ENCODE measurements at regions not wholly inside any gene's neighbourhood (a gene's known extent, or its start where the extent isn't known, plus 50 kb on each side); places are given as distances from the start of the nearest gene placed in this dataset.
A peak's percentile ranks its signal among the peaks of the same experiment; 100 is the strongest.

GRCh38 chr2:62447411-62447810, 58.6 kb downstream of the TMEM17 start:
- DNase-seq, result no peak

GRCh38 chr2:62446491-62446890, 59.5 kb downstream of the TMEM17 start:
- no peak for DNase-seq

GRCh38 chr2:62443886-62444285, 62.1 kb downstream of the TMEM17 start:
- DNase-seq, result no peak

GRCh38 chr2:62443471-62443870, 62.5 kb downstream of the TMEM17 start:
- DNase-seq, result no peak

GRCh38 chr2:62441824-62442223, 64.2 kb downstream of the TMEM17 start:
- no peak for DNase-seq

GRCh38 chr2:62441421-62441820, 64.6 kb downstream of the TMEM17 start:
- no peak for DNase-seq

- DNase-seq, result no peak
Measured at GRCh38 chr2:62440281-62440946, 65.6 kb downstream of the TMEM17 start.

GRCh38 chr2:62439425-62439824, 66.6 kb downstream of the TMEM17 start:
- no peak for DNase-seq

GRCh38 chr2:62437785-62438184, 68.2 kb downstream of the TMEM17 start:
- DNase-seq, result no peak

GRCh38 chr2:62435720-62436119, 70.3 kb downstream of the TMEM17 start:
- no peak for DNase-seq

- no peak for DNase-seq
Measured at GRCh38 chr2:62432407-62432806, 73.6 kb downstream of the TMEM17 start.

GRCh38 chr2:62431512-62431911, 74.5 kb downstream of the TMEM17 start:
- DNase-seq, result no peak

- DNase-seq, result no peak
Measured at GRCh38 chr2:62430146-62430545, 75.8 kb downstream of the TMEM17 start.

- no peak for DNase-seq
Measured at GRCh38 chr2:62427146-62427545, 78.8 kb downstream of the TMEM17 start.

GRCh38 chr2:62426154-62426912, 79.7 kb downstream of the TMEM17 start:
- no peak for DNase-seq

GRCh38 chr2:62425684-62426083, 80.3 kb downstream of the TMEM17 start:
- DNase-seq, result no peak

- DNase-seq, result no peak
Measured at GRCh38 chr2:62424899-62425298, 81.1 kb downstream of the TMEM17 start.

GRCh38 chr2:62423883-62424458, 82.0 kb downstream of the TMEM17 start:
- DNase-seq, result no peak

GRCh38 chr2:62423235-62423634, 82.8 kb downstream of the TMEM17 start:
- DNase-seq, result no peak

- DNase-seq, result no peak
Measured at GRCh38 chr2:62415518-62415917, 90.5 kb downstream of the TMEM17 start.

- peak; percentile 25 for DNase-seq
Measured at GRCh38 chr2:62415019-62415431, 91.0 kb downstream of the TMEM17 start.

GRCh38 chr2:62413116-62413663, 92.8 kb downstream of the TMEM17 start:
- DNase-seq, result no peak

GRCh38 chr2:62412347-62412742, 93.7 kb downstream of the TMEM17 start:
- DNase-seq, result no peak

- DNase-seq, result no peak
Measured at GRCh38 chr2:62410926-62411456, 95.0 kb downstream of the TMEM17 start.

All from CD4-positive, alpha-beta T cell treated with Interleukin-17A for 1 hour (primary cell).